HG02588 (cell line): ENCODE measurements at regions not wholly inside any gene's neighbourhood (a gene's known extent, or its start where the extent isn't known, plus 50 kb on each side); places are given as distances from the start of the nearest gene placed in this dataset.
"Not testable (repeated sequence)": the region's sequence is repeated elsewhere in the genome, so short reads cannot be mapped to it uniquely, and the experiment has no call there.

Source experiments
- ATAC-seq: cut with Tn5 transposase; IDR thresholded peaks from one replicate; pipeline ENCODE4 v1.9.1; 2021; ENCODE audit warnings: mild to moderate bottlenecking, moderate library complexity; ENCODE audit not compliant: unreplicated experiment

GRCh38 chr2:215863687-215864086, 149.7 kb downstream of the MREG start:
- no peak for ATAC-seq

GRCh38 chr2:215862351-215862771, 151.0 kb downstream of the MREG start:
- ATAC-seq = no peak

GRCh38 chr2:215861607-215862350, 151.6 kb downstream of the MREG start:
- ATAC-seq = no peak

- ATAC-seq = no peak
Measured at GRCh38 chr2:215856080-215856479, 157.3 kb downstream of the MREG start.

- not testable (repeated sequence) for ATAC-seq
Measured at GRCh38 chr2:215855308-215855707, 158.0 kb downstream of the MREG start.

GRCh38 chr2:215854008-215854407, 159.3 kb downstream of the MREG start:
- ATAC-seq = no peak

GRCh38 chr2:215851696-215852095, 161.7 kb downstream of the MREG start:
- no peak for ATAC-seq

- no peak for ATAC-seq
Measured at GRCh38 chr2:215851082-215851481, 162.3 kb downstream of the MREG start.

- ATAC-seq = no peak
Measured at GRCh38 chr2:215850380-215850779, 163.0 kb downstream of the MREG start.

GRCh38 chr2:215849771-215850170, 163.6 kb downstream of the MREG start:
- no peak for ATAC-seq

GRCh38 chr2:215848698-215849097, 164.7 kb downstream of the MREG start:
- no peak for ATAC-seq

GRCh38 chr2:215848146-215848545, 165.2 kb downstream of the MREG start:
- no peak for ATAC-seq

GRCh38 chr2:215847718-215848117, 165.6 kb downstream of the MREG start:
- no peak for ATAC-seq

GRCh38 chr2:215847056-215847455, 166.3 kb downstream of the MREG start:
- no peak for ATAC-seq

GRCh38 chr2:215845839-215846586, 167.3 kb downstream of the MREG start:
- ATAC-seq = no peak

- ATAC-seq = no peak
Measured at GRCh38 chr2:215843579-215843978, 169.8 kb downstream of the MREG start.

- ATAC-seq = no peak
Measured at GRCh38 chr2:215841175-215841816, 172.1 kb downstream of the MREG start.

- ATAC-seq = no peak
Measured at GRCh38 chr2:215839816-215840215, 173.5 kb downstream of the MREG start.

GRCh38 chr2:215839309-215839708, 174.0 kb downstream of the MREG start:
- ATAC-seq = no peak

- ATAC-seq = no peak
Measured at GRCh38 chr2:215836881-215837280, 176.5 kb downstream of the MREG start.

- no peak for ATAC-seq
Measured at GRCh38 chr2:215835657-215836056, 177.7 kb downstream of the MREG start.

- ATAC-seq = no peak
Measured at GRCh38 chr2:215835231-215835630, 178.1 kb downstream of the MREG start.
